H1 (cell line): ENCODE measurements at regions not wholly inside any gene's neighbourhood (a gene's known extent, or its start where the extent isn't known, plus 50 kb on each side); places are given as distances from the start of the nearest gene placed in this dataset.

ENCODE experiments used
- ASH2L ChIP-seq: fragments of 200-600, 300-600 bp; sonication (generic); IDR thresholded peaks from one replicate; pipeline ENCODE4 v1.7.1; 2017; ENCODE audit warnings: low read length
- CBX5 ChIP-seq: fragments of 300-800, 300-1000 bp; sonication (generic); IDR thresholded peaks from 2 replicates; pipeline ENCODE4 v1.7.1; 2016; ENCODE audit warnings: antibody characterized with exemption, low read length, low read depth
- CHD1 ChIP-seq: IDR thresholded peaks from 2 replicates; pipeline ENCODE4 v1.6.1; 2012; ENCODE audit warnings: low read depth, low read length, improper control_type of control experiment
- KDM5A ChIP-seq: fragments of 200-600 bp; IDR thresholded peaks from 2 replicates; pipeline ENCODE4 v1.7.1; 2012; ENCODE audit warnings: mild to moderate bottlenecking, low read length, inconsistent platforms, mixed read lengths
- NRF1 ChIP-seq: IDR thresholded peaks from 2 replicates; pipeline ENCODE4 v1.6.1; 2011; ENCODE audit warnings: mild to moderate bottlenecking, low read depth, low read length, improper control_type of control experiment
- SIN3A ChIP-seq, 2 experiments: IDR thresholded peaks in 1 of 2; conservative IDR thresholded peaks in 1 of 2; 2 replicates each; pipeline ENCODE4 v1.6.1; 2011 to 2012; ENCODE audit warnings: low read length in 2 of 2, improper control_type of control experiment in 1 of 2, low read depth in 1 of 2, mild to moderate bottlenecking in 1 of 2
- TEAD4 ChIP-seq: IDR thresholded peaks from 2 replicates; pipeline ENCODE4 v1.6.1; 2012; ENCODE audit warnings: low read depth, low read length, inconsistent platforms, mixed read lengths
- TF ChIP-seq, protein P1 (sequence below): IDR thresholded peaks from 2 replicates; pipeline ENCODE4 v1.6.1; 2012; ENCODE audit warnings: low read length, inconsistent platforms

GRCh38 chr9:107810461-107810961, 320.9 kb upstream of the KLF4 start (continued):
- TF ChIP-seq, protein P1, sequence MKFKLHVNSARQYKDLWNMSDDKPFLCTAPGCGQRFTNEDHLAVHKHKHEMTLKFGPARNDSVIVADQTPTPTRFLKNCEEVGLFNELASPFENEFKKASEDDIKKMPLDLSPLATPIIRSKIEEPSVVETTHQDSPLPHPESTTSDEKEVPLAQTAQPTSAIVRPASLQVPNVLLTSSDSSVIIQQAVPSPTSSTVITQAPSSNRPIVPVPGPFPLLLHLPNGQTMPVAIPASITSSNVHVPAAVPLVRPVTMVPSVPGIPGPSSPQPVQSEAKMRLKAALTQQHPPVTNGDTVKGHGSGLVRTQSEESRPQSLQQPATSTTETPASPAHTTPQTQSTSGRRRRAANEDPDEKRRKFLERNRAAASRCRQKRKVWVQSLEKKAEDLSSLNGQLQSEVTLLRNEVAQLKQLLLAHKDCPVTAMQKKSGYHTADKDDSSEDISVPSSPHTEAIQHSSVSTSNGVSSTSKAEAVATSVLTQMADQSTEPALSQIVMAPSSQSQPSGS: no peak
- TF ChIP-seq SIN3A (conservative IDR thresholded peaks at IDR 0.05 in 1 of 2, IDR thresholded peaks at IDR 0.05 in 1 of 2; ENCODE audit: low read depth in 1 of 2, low read length in 2 of 2): no peak
- TF ChIP-seq CBX5: no peak
- no peak for TF ChIP-seq CHD1
- no peak for TF ChIP-seq TEAD4
- no peak for TF ChIP-seq KDM5A
- no peak for TF ChIP-seq ASH2L
- TF ChIP-seq NRF1: no peak
